Right ventricle myocardium superior (tissue), 1 donor: ENCODE measurements at regions not wholly inside any gene's neighbourhood (a gene's known extent, or its start where the extent isn't known, plus 50 kb on each side); places are given as distances from the start of the nearest gene placed in this dataset.
A peak's percentile ranks its signal among the peaks of the same experiment; 100 is the strongest.

Experiments
- ATAC-seq: fragments of 200-7000 bp; cut with Tn5 transposase; one replicate; pipeline ENCODE4 v1.9.1; 2020; ENCODE audit warnings: mild to moderate bottlenecking; ENCODE audit not compliant: poor library complexity
- DNase-seq: peaks from one replicate; pipeline ENCODE4 v3.0.0-alpha.2; 2020
- intact Hi-C: fragments of 100-400 bp; cut with DNase I; formaldehyde crosslinking; loops from one replicate; pipeline ENCODE4 v1.11.2; 2022
- donor health status: DM: no; HTN: yes; CAD: no; lungs with severe emphysema.

GRCh38 chr3:77825001-77825827 lies 785.3 kb downstream of the ROBO2 start:
- no peak for DNase-seq
- intact Hi-C loops: no loop called here
- ATAC-seq: no peak

- ATAC-seq (no peak), DNase-seq (no peak)
- intact Hi-C loops: no loop called here
These were observed 796.0 kb downstream of the ROBO2 start for GRCh38 chr3:77835921-77836320.

DNA sequence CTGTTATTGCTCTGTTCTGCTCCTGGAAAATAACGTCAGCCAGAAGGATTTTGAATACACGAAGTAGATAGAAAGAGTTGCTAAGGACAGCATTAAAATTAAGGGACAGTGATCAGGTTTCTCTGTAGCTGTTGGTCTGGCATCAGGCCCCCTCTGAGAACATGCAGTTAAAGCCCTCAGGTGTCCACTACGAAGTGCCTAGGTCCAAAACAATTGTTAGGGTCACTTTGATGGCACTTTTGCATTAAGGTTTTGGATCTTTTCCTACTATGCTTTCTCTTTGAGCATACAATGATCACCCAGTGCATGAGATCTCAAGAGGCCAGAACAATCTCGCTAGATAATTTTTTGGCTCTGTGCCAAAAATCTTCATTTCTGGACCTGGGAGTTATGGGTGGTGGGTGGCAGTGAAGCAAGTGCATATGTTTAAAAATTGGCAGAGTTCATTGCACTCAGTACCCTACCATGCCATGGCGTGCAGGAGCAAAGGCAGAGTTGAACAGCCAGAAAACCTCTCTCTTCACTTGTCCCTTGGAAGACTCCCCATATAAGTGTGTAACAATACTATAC lies 797.6 kb downstream of the ROBO2 start:
- DNase-seq: no peak
- intact Hi-C loops: no loop called here

GRCh38 chr3:77859156-77859555 lies 819.3 kb downstream of the ROBO2 start:
- intact Hi-C loops: no loop called here
- DNase-seq (no peak), ATAC-seq (no peak)

More for the DNA sequence above, 797.6 kb downstream of the ROBO2 start:
- no peak for ATAC-seq

- ATAC-seq: no peak
- no peak for DNase-seq
- intact Hi-C loops: no loop called here
These were observed 828.8 kb downstream of the ROBO2 start for GRCh38 chr3:77868725-77869124.

DNA sequence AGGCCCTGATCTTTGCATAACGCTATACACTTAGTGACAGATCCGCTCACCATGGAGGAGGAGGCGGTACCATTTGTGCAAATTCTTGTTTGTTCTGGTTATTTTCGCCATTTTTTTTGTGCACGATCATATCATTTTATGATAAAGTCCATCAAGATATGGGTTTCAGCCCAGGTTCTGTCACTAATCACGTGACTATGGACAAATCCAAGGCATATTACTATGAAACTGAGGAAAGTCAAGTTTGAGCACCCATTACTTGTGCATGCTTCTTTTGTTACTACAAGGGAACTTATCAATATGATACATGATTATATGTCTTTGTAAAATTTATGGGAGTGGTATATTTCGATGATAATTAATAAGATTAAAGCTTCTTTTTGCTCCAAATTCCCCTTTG lies 829.5 kb downstream of the ROBO2 start:
- DNase-seq (no peak), ATAC-seq (no peak)
- intact Hi-C loops: no loop called here

DNA sequence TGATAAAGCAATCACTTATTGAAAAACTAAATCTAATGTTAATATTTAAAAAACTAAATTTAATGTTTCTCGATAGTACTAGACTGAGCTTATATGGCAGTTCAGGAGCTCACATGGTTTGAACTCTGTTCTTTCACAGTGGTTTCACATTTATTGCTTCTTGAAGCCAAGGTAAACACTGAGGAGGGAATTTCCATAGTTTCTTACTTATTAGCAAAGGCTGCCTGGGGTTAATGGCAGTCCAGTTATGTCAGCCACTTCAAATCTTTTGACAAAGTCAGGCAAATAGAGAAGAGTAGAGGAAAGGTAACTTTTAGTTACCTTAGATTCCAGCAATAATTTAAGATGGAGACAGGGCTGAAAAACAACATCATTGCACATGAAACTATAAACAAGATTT lies 831.5 kb downstream of the ROBO2 start:
- no peak for ATAC-seq
- DNase-seq: no peak
- intact Hi-C loops: no loop called here

DNA sequence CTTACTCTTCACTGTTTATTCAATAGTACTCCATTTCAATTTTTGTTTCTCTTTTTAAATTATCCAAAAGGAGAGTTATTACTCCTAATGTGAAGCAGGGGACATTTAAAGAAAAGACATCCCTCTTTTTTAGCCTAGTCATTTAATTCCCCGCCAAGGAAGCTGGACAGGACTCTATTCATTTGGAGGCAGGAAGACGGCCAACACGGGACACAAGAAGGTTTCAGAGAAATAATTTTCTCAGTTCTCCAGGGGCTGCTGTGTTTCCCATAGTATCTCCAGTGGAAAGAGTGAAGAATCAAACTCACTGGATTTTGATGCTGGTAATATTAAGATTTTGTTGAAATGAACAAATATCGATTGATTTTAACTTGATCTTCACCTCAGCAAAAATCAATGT lies 833.7 kb downstream of the ROBO2 start:
- ATAC-seq: peak; percentile 55
- DNase-seq: no peak
- intact Hi-C loops: no loop called here

DNA sequence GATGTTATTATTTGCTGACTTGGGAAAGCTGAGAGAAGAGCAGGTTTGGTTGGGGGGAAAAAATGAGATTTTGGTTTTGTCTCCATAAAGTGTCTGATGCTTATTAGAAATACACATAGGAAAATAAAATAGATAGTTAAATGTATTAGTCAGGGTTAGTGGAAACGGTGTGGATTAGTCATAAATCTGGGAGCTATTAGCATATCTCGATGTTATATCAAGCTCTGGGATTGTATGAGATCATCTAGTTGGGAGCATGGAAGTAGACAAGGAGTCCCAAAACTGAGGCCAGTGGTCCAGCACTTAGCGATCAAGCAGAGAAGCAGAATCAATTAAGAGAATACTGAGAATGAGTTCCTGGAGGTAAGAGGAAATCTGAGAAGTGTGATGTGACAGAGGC lies 845.5 kb downstream of the ROBO2 start:
- intact Hi-C loops: no loop called here
- no peak for ATAC-seq
- no peak for DNase-seq

DNA sequence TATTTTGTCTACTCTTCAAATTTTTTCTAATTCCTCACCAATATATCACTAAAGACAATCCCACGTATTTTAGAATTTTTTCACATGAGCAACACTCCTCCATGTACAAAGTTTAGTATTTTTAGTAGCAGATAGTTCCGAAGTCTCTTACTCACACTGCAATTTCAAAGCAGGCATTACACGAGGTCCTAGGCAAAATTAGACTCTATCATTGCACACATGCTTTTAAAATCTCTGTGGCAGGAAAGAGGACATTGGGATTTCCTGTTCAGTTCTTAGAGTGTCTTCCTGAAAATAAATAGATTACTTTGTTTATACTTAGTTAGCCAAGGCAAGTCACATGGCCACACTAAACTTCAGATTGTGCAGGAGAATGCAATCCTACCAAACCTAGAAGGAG lies 847.7 kb downstream of the ROBO2 start:
- intact Hi-C loops: no loop called here
- no peak for ATAC-seq
- DNase-seq: no peak

- no peak for ATAC-seq
- no peak for DNase-seq
- intact Hi-C loops: no loop called here
These were observed 849.7 kb downstream of the ROBO2 start for GRCh38 chr3:77889616-77890015.

- DNase-seq (no peak), ATAC-seq (no peak)
- intact Hi-C loops: no loop called here
These were observed 858.7 kb downstream of the ROBO2 start for GRCh38 chr3:77898621-77899020.

DNA sequence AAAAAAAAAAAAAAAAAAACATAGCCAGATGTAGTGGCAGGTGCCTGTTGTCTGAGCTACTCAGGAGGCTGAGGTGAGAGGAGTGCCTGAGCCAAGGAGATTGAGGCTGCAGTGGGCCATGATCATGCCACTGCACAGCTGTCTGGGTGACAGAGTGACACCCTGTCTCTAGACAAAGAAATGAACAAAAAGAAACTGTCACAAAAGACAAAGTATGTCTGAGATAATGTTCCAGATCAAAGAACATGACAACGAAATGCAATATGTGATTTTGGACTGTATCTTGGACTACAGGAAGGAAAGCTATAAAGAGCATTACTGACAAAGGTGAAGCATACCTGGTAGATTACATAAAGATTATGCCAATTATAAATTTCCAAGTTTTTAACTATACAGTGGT lies 862.8 kb downstream of the ROBO2 start:
- intact Hi-C loops: no loop called here
- ATAC-seq: no peak
- DNase-seq: no peak

DNA sequence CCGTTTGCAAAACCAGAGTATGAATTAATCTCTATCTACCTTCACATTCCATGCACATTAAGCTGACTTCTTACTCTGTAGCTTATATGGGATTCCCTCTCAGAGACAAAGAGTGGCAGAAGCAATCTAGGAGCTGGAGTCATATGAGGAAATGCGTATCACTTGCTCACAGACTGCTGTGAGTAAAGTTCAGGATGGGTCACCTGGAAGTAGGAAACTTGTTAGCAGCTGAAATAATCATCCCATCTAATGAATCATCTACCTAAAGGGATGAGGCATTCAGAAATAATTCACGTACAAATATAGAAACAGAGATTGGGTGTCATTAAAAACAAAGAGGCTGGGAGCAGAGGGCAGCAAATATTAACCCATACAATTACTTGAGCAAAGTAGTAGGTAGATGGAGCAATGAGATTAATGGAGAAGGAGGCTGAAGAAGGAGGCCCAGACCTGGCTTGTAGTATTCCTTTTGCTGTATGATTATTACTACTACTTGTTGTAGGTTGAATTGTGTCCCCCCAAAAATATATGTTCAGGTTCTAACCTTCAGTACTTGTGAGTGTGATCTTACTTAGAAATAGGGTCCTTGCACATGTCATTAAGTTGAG lies 866.3 kb downstream of the ROBO2 start:
- no peak for DNase-seq
- intact Hi-C loops: no loop called here
- ATAC-seq: no peak

- ATAC-seq (no peak), DNase-seq (no peak)
- intact Hi-C loops: no loop called here
These were observed 873.8 kb downstream of the ROBO2 start for GRCh38 chr3:77913524-77914174.

DNA sequence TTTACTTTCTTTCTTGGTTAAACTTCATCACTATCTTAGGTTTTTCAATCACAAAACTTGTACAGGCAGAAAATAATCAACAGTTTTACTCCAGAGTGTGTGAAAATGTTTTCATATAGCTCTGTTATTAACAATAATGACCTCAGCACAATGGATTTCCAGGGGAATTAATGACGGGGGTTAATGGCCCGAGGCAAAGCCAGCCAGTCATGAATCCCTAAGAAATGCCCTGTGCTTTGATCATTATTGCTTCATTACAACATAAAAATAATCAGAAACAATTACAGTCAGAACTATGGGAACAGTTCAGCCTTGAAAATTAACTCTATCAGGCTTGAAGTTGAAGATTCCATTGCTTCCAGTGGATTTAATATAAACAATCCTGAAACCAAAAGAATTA lies 875.4 kb downstream of the ROBO2 start:
- intact Hi-C loops: no loop called here
- no peak for DNase-seq
- no peak for ATAC-seq

DNA sequence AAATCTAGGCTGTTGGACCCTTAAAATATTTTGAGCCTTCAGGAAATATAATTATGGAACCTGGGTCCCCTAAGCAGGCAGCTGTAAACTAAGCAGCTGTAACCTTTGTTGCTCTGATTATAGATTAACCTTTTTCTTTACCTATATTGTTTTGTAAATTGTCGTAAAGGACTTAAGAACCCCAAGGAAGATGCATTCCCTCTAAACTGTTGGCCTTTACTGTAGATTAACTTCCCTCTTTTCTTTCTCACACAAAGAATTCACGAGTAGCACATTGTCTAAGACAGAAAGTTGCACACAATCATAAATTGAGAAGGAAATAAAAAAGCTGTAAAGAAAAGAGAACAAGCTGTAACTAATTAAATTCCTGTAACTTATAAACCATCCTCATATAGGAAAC lies 877.3 kb downstream of the ROBO2 start:
- DNase-seq: no peak
- ATAC-seq: no peak
- intact Hi-C loops: no loop called here

DNA sequence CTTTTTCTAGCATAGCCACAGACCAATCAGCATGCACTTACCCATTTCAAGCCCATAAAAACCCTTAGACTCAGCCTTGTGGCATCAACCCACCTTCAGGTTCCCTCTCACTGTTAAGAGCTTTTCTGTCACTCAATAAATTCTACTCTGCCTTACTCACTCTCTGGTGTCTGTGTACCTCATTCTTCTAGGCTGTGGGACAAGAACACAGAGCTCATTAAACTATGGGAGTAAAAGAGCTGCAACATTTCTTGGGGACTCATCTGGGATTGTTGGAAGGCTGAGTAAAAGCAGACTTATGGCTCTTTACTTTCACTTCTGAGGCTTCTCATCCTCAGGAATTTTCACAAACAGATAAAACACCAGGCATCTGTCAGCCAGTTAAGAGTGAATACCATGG lies 879.3 kb downstream of the ROBO2 start:
- ATAC-seq (no peak), DNase-seq (no peak)
- intact Hi-C loops: no loop called here

GRCh38 chr3:77931255-77932009 lies 891.5 kb downstream of the ROBO2 start:
- ATAC-seq: peak; percentile 94
- intact Hi-C loops: no loop called here

More at GRCh38 chr3:77931255-77932009, 891.5 kb downstream of the ROBO2 start:
- no peak for DNase-seq
